ENCODE measurements at regions not wholly inside any gene's neighbourhood (a gene's known extent, or its start where the extent isn't known, plus 50 kb on each side); places are given as distances from the start of the nearest gene placed in this dataset.
"Not testable (repeated sequence)": the region's sequence is repeated elsewhere in the genome, so short reads cannot be mapped to it uniquely, and the experiment has no call there.

DNA sequence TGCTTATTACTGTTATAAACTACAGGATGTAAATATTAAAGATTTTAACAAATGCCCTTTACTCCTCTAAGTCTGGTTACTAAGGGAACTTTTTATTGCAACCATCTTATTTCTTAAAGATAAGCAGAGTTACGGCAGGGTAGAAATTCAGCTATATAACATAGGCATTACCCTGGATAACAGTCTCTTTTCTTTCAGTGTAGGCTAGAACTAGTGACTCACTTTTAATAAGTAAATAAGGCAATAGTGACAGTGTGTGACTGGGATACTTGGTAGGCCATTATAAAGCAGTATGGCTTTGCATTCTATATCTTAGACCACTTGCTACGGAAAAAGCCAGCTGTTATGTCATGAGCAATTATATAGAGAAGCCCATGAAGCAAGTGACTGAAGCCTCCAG, 1041.0 kb upstream of the NRXN1 start:
- no peak for DNase-seq

DNA sequence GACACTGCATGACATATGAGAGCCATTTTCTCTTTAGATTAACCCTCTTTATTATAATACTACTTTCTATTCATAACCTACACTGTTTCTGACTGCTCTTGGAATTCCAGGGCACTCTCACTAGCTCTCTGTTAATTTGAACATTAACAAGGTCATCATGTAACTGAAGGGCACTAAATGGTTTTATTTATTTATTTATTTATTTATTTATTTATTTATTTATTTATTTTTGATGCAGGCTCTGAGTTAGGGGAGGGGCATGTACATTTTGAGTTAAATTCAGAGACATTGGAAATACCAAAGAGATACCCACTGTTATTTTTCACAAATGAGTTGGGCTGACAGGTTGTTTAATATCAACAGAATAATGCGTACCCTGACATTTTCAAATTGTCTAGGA, 1038.7 kb upstream of the NRXN1 start:
- DNase-seq, result no peak

DNA sequence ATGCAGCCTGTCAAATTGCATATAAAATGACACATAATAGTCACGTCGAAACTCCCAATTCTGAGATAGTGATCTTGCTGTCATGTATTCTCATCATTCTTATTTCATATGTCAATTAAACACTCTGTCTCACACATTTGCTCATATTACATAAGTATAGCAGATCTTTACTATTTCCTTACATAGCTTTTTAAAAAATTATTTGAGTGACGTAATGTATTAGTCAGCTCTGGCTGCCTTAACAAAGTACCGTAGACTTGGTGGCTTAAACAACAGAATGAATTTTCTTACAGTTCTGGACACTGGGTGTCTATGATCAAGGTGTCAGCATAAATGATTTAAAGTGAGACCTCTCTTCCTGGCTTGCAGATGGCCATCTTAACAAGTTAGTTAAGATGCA, 1032.3 kb upstream of the NRXN1 start:
- no peak for DNase-seq

DNA sequence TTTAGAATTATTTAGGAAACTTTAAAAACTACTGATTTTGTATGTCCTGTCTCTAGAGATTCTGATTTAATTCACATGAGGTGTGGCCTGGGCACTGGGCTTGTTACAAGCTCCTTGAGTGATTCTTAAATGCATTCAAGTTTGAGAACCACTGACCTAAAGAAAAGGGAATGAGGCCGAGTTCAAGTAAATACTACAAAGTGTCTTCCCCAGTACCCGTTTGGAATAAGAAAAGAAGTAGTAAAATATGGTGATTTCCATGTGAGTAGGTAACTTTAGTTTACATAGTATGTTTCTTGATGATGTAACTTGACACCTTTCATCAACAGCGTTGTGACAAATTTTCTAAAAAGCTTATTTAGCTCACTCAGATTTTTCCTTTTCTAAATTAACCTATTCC, 1022.9 kb upstream of the NRXN1 start:
- DNase-seq, result no peak

DNA sequence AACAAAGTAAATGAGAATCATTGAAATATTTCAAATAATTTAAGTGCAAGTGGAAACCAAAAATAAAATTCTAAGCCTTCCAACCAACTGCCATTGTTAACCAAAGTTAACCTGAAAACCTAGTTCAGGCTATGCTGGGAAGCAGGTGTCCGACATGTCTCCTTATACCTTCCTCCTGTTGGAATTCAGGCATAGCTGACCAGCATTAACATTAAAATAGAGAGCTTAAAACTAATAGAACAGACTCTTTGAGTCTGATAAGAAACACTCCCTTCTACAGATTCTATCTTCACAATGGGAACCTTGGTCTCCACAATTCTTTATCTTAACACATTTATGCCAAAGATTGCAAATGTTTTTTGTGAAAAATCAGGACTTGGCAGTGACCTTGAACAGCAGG, 1004.9 kb upstream of the NRXN1 start:
- DNase-seq, result no peak

DNA sequence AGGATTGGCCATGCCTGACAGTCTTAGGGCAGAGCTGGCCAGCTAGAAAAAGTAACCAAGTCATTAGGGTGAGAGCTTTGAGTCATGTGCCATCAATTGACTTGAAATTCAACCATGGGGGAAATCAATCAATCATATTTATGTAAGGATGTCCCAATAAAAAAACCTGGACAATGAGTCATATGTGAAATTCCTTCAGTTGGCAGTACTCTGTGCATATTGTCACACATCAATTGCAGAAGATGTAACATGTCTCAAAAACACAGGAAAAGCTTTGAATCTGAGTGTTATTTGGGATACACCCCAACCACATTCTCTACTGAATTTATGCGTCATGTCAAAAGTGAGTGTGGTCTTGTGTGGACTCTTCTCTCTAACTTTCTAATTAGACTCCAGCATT, 1004.1 kb upstream of the NRXN1 start:
- no peak for DNase-seq

DNA sequence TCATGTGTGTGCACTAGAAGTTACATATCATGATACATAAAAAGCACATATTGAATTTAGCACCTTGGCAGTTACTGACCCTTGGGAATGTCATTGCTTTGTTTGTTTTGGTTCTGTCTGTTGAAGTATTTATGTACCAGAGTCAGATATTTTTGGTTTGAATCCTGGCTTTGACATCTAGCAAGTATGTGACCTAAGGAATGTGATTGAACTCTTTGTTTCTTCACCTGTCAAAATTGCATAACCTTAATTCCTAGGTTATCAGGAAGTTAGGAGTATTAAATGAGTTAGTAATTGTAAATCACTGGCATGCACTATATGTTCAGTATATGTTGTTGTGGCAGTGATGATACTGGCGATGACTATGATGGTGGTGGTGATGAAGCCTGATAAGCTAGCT, 1003.5 kb upstream of the NRXN1 start:
- no peak for DNase-seq

DNA sequence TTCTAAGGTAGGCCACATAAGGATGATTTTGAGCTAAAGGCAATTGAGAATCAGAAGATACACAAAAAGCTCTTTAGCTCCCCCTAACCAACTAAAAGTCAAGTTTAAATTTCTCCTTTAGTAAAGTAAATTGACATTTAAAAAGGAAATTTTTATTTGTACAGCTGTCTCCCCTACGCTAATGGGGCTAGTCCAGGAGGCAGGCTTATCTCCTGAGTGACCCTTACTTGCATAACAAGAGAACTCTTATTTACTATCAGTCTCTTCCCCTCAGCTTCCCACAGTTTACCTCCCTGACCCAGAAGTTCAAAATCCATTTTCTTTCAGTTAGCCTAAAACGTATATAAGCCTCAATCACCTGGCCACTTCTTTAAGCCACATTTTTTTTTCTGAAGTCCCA, 1002.8 kb upstream of the NRXN1 start:
- DNase-seq, result no peak

DNA sequence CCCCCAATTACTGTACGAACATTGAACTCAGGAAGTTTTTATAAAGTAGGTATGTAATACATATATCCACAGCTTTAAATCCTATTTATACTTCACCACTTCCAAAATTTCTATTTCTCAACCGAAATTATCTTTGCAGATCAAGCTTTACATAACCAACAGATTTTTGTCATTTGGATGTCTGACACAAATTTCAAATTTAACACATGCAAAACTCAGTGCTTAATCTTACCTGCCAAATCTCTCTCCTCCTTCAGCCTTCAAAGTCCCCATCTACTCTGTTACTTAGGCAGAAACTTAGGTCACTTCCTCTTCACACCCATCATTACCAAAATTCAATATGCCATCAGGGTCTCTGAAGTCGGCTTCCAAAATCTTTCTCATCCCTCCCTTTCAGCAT, 990.1 kb upstream of the NRXN1 start:
- DNase-seq, result no peak

DNA sequence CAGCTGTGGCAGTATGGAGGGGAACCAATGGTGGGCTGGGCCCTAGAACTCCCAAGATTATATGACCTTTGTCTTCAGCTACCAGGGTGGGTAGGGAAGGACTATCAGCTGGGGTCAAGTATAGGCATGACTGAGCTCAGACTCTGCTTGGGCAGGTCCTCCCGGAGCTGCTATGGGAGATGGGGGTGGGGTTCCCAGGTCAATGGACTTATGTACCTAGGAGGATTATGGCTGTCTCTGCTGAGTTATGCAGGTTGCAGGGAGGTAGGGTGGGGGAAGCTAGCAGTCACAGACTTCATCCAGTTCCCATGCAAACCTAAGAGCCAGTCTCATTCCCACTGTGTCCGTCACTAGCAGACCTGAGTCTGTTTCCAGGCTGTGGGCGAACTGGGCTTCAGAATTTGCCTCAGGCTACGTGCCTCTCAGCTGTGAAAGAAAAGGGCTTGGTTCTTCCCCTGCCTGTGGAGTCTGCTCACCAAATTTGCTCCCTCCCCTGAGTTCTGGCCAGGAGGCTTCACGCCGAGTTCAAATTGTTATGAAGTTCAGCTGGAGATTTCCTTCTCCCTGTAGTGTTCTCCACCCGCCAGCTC, 985.8 kb upstream of the NRXN1 start:
- no peak for DNase-seq

DNA sequence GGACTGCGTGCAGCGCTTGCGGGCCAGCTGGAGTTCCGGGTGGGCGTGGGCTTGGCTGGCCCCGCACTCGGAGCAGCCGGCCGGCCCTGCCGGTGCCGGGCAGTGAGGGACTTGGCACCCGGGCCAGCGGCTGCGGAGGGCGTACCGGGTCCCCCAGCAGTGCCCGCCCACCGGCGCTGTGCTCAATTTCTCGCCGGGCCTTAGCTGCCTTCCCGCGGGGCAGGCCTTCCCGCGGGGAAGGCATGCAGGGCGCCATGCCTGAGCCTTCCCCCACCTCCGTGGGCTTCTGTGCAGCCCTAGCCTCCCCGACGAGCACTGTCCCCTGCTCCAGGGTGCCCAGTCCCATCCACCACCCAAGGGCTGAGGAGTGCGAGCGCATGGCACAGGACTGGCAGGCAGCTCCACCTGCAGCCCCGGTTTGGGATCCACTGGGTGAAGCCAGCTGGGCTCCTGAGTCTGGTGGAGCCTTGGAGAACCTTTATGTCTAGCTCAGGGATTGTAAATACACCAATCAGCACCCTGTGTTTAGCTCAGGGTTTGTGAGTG, 975.0 kb upstream of the NRXN1 start:
- not testable (repeated sequence) for DNase-seq

DNA sequence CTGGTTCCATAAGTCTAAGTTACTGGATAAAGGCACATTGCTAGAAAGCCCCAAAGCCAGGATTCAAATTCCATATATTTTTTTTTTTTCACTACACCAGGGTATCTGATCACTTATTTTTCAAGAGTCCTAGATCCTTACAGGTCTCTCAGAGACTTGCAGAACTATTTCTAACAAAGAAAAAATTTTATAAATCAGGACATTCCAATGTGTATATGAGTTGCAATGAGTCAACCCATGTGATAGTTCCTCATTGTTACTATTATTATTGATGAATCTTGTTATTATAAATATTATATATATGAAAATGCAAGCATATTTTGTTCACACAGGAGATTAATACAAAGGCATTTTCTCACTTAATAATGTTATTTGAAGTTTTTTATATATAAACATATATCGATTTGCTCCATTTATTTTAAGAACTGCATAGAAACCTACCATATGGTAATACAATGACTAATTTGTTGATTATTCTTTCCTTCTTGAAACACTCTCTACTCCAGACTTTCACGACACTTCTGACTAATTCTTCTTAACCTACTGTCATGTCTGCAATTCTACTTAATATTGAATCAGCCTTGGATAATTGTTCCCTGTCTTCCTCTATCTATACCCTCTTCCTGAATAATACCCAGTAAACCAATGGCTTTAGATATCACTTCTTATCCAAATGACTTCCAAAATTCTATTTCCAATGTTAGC, 968.4 kb upstream of the NRXN1 start:
- no peak for DNase-seq

DNA sequence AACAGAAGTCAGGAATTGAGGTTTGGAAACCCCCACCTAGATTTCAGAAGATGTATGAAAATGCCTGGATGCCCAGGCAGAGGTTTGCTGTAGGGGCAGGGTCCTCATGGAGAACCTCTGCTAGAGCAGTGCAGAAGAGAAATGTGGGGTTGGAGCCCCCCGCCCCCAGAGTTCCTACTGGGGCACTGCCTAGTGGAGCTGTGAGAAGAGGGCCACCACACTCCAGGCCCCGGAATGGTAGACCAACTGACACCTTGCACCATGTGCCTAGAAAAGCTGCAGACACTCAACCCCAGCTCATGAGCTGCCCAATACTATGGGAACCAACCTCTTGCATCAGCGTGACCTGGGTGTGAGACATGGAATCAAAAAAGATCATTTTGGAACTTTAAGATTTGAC, 967.0 kb upstream of the NRXN1 start:
- no peak for DNase-seq

DNA sequence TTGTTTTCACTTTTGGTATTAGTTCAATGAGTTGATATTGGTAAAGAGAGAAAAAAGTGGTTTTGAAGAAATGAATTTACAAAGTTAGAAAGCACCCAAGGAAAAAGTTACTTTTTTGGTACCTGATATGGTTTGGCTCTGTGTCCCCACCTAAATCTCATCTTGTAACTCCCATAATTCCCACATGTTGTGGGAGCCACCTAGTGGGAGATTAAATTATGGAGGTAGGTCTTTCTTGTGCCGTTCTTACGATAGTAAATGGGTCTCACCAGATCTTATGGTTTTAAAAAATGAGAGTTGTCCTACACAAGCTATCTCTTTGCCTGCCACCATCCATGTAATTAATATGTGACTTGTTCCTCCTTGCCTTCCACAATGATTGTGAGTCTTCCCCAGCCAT, 965.6 kb upstream of the NRXN1 start:
- no peak for DNase-seq

DNA sequence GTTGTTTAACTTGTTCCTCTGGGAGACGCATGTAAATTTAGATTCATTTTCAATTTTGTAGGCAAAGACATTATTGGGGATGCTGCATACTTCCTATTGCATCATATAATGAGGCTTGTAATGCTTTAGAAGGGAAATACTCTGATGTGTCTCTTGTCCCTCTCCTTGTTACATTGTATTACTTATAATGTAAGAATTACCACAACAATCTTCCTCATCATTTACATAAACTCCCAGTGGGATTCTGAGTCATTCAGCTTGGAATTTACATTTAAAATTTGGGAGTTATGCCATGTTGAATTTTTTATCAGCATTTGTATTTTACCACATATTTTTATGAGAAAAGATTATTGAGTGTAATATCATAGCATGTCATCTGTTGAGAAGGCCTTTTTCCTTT, 963.4 kb upstream of the NRXN1 start:
- no peak for DNase-seq

DNA sequence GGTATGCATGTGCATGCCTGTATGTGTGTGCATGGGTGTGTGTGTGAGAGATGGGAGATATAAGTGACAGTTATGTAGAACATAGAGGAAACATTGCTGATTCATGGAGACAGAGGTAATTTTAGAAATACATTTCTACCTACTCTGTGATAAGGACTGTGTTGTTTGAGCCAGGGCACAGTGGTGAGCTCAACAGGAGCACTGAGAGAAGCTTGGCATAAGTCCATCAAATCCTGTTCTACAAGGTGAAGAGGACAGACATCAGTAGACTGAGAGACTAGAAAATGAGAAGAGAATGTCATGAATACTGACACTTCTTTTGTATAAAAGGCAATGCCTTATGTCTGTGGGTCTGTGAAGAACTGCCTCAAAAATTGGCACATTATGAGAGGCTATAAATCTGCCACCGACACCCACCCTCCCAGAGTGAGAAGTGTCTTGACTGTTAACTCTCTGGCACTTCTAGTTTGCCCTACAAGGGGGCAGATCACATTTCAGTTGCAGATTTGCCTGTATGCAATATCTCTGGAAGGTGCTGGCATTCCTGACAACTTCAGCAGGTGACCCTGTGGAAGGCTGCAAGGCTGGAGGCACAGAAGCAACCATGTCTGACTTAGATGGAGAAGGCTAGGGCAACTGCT, 962.3 kb upstream of the NRXN1 start:
- DNase-seq, result no peak

DNA sequence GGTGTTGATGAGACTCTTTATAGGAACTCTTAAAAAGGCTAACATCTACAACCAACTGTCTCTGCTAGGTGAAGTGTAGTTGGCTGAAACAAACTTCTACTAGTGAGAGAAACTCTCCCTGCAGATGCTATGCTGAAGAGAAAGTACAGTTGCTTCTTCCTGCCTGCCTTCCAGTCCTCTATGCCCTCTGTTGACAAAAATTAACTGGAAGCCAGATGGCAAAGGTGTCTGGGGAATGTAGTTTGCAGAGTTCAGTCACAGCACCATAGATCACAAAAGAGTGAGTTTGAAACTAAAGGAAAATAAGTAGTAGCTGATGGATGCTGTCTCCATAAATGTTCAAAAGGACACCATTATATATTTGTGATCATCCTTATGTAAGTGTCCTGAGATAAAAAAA, 958.8 kb upstream of the NRXN1 start:
- DNase-seq, result no peak

DNA sequence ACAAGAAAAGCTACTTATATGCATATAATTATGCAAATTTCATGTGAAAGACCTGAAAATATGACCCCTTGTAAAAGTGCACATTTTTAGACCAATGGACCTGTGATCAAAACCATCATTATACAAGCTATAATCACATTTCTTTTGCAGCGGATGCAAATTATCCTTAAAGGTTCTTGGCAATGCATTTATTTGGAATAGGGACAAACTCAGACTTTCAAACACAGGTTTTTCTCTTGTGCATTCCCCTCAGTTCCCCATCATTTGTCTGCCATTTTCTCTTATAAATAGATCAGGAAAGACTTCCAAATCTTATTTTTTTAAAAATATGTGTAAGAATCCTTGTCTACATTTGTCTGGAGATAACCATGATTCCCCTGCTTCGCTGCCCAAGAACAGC, 954.2 kb upstream of the NRXN1 start:
- no peak for DNase-seq

DNA sequence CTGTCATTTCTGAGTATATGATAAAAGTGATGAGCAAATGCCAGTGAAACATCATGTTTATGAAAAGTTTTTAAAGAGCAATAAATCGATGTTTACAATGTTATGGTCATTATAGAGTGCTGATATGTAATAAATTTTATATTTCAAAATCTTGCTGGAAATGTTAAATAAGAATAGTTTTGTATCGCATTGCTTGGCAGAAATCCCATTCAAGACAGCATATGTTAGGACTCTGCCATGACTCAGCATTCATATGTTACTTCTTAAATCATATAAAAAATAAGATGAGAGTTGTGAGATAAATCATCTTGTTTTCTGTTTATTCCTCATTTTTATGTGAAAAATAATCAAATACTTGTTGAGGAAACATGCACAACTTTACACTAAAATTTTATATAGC, 949.9 kb upstream of the NRXN1 start:
- DNase-seq, result no peak

DNA sequence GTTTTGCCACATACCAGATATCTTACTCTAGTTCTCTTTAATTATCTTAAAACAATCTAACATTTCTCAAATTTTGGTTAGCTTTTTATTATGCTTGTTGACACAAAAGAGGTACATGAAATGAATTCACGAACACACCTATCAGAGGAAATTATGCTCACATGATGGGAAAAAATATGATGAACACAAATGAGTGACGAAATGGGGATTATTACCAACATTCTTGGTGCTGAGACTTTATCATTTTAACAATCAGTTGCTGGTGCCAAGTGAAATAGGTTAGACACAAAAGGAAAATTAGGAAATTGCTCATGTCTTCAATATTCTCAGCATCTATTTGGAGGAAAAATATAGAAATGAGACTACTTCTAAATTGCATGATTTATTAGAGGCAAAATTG, 944.7 kb upstream of the NRXN1 start:
- no peak for DNase-seq

DNA sequence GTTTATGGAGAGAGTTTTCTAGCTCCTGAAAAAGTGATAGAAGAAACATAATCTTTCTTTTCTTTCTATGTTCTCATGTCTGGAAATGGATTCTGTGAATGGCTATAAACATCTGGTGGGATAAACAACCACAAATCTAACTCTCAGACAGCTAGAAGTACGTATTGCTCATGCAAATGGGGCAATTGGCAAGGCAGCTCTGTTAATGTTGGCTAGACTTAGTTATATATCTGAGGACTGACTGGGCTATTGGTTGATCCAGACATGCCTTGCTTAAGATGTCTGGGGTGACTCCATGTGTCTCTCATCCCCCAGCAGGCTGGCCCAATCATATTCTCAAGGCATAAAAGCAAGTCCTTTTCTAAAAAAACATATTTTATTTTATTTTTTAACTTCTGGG, 939.2 kb upstream of the NRXN1 start:
- DNase-seq, result no peak

DNA sequence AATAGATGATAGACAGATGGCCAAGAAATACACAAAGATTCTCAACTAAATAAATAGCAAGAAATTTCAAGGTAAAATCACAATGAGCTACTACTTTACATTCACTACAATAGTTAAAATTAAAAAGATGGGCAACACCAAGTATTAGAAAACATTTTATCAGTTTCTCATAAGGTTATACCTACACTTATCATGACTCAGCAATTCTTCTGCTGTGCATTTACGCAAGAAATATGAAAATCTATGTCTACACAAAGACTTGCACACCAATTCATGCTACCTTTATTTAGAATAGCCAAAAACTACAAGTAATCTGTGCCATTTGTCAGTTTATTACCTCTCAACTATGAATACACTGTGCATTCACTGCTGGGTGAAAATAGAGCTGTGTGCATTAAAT, 937.4 kb upstream of the NRXN1 start:
- DNase-seq, result no peak

DNA sequence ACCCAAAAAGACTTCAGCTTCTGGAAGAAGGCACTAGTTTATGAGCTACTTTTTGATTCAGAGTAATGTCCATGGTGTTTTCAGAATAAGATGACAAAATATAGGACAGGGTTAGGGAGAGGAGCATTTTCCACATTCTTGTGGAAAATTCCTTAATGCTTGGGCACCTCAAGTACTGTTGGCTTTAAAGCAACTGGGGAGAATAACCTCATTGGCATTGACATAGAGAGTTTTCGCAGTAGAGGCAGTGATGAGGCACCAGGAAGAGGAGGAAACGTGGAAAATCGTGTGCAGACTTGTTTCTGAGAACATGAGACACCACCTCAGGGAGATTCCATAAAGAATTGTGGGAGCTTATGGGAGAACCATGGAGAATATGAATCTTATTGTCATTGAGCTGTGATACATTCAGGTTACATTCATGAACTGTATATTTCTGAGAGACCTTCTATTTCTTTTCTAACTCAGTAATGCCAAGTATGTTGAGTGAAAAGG, 929.0 kb upstream of the NRXN1 start:
- DNase-seq, result no peak

DNA sequence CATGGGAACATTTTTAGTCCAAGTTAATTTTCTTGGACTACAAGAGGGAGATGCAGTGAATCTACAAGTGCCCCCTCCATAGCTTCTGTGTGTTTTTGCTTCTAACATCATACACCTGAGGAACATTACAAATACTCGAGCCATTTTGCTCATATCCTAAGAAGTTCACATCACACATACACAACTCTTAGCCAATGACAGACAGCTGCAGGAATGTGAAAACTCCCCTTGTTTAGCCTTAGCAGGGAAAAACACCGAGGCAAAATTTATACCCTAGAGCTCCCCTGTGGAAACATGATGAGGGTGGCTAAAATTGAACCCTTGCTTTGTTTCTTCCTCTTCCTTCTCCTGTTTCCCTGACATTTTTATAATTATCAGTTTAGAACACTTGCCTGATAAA, 928.3 kb upstream of the NRXN1 start:
- DNase-seq, result no peak

Measured in RPMI8226 (cell line).